Inflammatory macrophage treated with lipopolysaccharide for 1 hour (primary cell): ENCODE measurements at regions not wholly inside any gene's neighbourhood (a gene's known extent, or its start where the extent isn't known, plus 50 kb on each side); places are given as distances from the start of the nearest gene placed in this dataset.
A peak's percentile ranks its signal among the peaks of the same experiment; 100 is the strongest.

Source experiments
- DNase-seq, 2 donors: peaks; one replicate each; pipeline ENCODE4 v3.0.0-alpha.2; 2020 to 2022

GRCh38 chr6:166770216-166771116, 143.4 kb upstream of the RPS6KA2 start:
- no peak for DNase-seq

- no peak for DNase-seq
These were observed 142.6 kb upstream of the RPS6KA2 start for GRCh38 chr6:166769648-166770047.

- DNase-seq, result no peak
These were observed 141.7 kb upstream of the RPS6KA2 start for GRCh38 chr6:166768761-166769160.

GRCh38 chr6:166767230-166767629, 140.2 kb upstream of the RPS6KA2 start:
- DNase-seq, result no peak

- DNase-seq, result no peak
These were observed 139.7 kb upstream of the RPS6KA2 start for GRCh38 chr6:166766769-166767168.

GRCh38 chr6:166765234-166765541, 138.1 kb upstream of the RPS6KA2 start:
- no peak for DNase-seq

GRCh38 chr6:166764473-166765233, 137.6 kb upstream of the RPS6KA2 start:
- no peak for DNase-seq

- no peak for DNase-seq
These were observed 136.8 kb upstream of the RPS6KA2 start for GRCh38 chr6:166763606-166764472.

GRCh38 chr6:166761801-166762200, 134.8 kb upstream of the RPS6KA2 start:
- no peak for DNase-seq

GRCh38 chr6:166760288-166760687, 133.2 kb upstream of the RPS6KA2 start:
- DNase-seq, result no peak

- DNase-seq, result no peak
These were observed 131.2 kb upstream of the RPS6KA2 start for GRCh38 chr6:166758136-166758704.

- no peak for DNase-seq
These were observed 130.4 kb upstream of the RPS6KA2 start for GRCh38 chr6:166757232-166758135.

- no peak for DNase-seq
These were observed 127.4 kb upstream of the RPS6KA2 start for GRCh38 chr6:166754218-166755030.

GRCh38 chr6:166752928-166753721, 126.1 kb upstream of the RPS6KA2 start:
- no peak for DNase-seq

- DNase-seq, result no peak
These were observed 125.0 kb upstream of the RPS6KA2 start for GRCh38 chr6:166752097-166752496.

GRCh38 chr6:166751051-166751595, 124.1 kb upstream of the RPS6KA2 start:
- no peak for DNase-seq

- DNase-seq, result peak in 1 of 2 donors; percentile 4
These were observed 123.2 kb upstream of the RPS6KA2 start for GRCh38 chr6:166750108-166750793.

- DNase-seq, result no peak
These were observed 122.6 kb upstream of the RPS6KA2 start for GRCh38 chr6:166749666-166750065.
